HG03460 (cell line): ENCODE measurements at regions not wholly inside any gene's neighbourhood (a gene's known extent, or its start where the extent isn't known, plus 50 kb on each side); places are given as distances from the start of the nearest gene placed in this dataset.
"Not testable (repeated sequence)": the region's sequence is repeated elsewhere in the genome, so short reads cannot be mapped to it uniquely, and the experiment has no call there.

Source experiments
- ATAC-seq: cut with Tn5 transposase; IDR thresholded peaks from one replicate; pipeline ENCODE4 v1.9.1; 2021; ENCODE audit not compliant: unreplicated experiment

GRCh38 chr18:961644-962355 is 57.1 kb downstream of the ADCYAP1 start:
- ATAC-seq = no peak

GRCh38 chr18:963276-963675 is 58.6 kb downstream of the ADCYAP1 start:
- ATAC-seq = no peak

DNA sequence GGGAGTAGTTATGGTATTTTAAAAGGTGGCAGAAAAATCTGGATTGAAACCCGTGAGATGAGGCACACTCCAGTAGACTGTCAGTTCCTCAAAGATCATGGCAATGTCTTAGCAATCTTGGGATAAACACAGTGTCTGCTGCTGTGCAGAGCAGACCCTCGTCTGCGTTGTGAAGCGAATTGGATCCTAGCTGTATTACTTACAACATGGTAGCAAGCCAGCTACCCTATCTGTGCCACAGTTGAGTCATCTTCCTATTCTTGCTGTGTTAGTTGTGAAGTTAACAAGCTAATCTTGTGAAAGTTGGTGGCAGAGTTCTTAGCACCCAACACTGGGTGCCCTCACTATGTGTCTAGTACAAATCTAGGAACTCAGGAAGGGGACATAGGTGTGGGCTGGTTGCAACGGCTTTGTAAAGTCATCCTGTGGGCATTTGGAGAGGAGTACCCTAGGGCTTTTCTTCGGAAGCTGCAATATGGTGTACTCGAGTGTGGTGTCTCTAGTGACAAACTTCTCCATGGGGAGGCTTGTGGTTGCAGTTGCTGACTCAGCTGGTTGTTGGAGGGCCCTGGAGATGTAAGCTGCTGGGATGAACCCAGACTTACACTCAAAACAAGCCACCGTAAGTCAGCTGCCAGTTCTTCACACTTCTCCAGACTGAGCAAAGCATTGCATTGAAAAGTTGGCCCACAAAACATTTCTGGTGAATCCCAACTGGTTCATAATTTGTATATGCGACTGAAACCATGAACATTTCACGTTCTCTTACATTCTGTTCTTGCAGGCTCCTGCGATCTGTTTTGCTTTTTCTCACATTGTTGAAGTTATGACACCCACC is 61.5 kb downstream of the ADCYAP1 start:
- ATAC-seq = no peak

- ATAC-seq = no peak
Observed at GRCh38 chr18:966759-967576, 62.3 kb downstream of the ADCYAP1 start.

DNA sequence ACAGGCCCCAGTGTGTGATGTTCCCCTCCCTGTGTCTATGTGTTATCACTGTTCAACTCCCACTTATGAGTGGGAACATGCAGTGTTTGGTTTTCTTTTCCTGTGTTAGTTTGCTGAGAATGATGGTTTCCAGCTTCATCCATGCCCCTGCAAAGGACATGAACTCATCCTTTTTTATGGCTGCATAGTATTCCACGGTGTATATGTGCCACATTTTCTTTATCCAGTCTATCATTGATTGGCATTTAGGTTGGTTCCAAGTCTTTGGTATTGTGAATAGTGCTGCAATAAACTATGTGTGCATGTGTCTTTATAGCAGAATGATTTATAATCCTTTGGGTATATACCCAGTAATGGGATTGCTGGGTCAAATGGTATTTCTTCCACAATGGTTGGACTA is 64.2 kb downstream of the ADCYAP1 start:
- not testable (repeated sequence) for ATAC-seq

GRCh38 chr18:969311-969710 is 64.6 kb downstream of the ADCYAP1 start:
- ATAC-seq = not testable (repeated sequence)

- ATAC-seq = not testable (repeated sequence)
Observed at GRCh38 chr18:974606-975005, 69.9 kb downstream of the ADCYAP1 start.

GRCh38 chr18:976393-977128 is 71.9 kb downstream of the ADCYAP1 start:
- not testable (repeated sequence) for ATAC-seq

DNA sequence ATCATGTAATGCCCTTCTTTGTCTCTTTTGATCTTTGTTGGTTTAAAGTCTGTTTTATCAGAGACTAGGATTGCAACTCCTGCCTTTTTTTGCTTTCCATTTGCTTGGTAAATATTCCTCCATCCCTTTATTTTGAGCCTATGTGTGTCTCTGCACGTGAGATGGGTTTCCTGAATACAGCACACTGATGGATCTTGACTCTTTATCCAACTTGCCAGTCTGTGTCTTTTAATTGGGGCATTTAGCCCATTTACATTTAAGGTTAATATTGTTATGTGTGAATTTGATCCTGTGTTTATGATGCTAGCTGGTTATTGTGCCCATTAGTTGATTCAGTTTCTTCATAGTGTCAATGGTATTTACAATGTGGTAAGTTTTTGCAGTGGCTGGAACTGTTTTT is 72.7 kb downstream of the ADCYAP1 start:
- ATAC-seq = not testable (repeated sequence)

- ATAC-seq = not testable (repeated sequence)
Observed at GRCh38 chr18:977732-978131, 73.1 kb downstream of the ADCYAP1 start.

GRCh38 chr18:980586-980985 is 75.9 kb downstream of the ADCYAP1 start:
- ATAC-seq = no peak

DNA sequence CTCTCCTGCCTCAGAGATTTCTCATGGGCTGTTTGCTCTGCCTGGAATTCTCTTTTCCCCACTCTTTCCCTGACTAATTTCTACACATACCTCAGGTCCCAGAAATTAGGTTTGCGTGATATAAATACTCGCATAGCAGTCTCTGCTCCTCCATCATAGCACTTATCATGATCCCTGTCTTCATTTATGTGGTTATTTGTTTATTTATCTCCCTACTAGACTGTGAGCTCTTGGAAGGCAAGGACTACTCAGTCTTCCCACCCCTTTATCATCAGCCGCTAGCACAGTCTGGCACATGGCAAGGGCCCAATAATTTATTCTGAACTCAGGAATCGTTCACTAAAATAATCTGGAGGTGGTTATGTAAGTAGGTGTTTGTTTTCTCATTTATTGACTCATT is 79.3 kb downstream of the ADCYAP1 start:
- ATAC-seq = no peak

DNA sequence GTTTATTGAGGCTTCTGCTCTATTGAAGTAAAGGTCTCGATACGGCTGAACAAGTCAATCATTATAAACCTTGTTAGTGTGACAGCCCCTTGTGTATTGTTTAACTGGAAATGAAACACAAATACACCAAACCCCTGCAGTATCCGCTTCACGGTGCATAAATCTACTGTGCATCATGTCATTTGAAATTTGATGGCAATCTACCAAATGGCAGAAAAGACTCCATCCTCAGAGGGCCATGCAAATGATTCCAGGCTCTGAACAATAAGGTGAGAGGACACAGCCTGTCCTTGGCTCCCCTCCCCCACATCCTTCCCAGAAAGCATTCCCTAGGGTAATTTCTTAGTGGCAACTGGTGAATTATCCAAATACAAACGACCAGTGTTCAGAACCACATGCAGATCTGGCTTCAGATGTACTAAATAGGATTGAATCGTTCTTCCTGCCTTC is 80.6 kb downstream of the ADCYAP1 start:
- ATAC-seq = no peak

GRCh38 chr18:986051-986450 is 81.4 kb downstream of the ADCYAP1 start:
- ATAC-seq = no peak

DNA sequence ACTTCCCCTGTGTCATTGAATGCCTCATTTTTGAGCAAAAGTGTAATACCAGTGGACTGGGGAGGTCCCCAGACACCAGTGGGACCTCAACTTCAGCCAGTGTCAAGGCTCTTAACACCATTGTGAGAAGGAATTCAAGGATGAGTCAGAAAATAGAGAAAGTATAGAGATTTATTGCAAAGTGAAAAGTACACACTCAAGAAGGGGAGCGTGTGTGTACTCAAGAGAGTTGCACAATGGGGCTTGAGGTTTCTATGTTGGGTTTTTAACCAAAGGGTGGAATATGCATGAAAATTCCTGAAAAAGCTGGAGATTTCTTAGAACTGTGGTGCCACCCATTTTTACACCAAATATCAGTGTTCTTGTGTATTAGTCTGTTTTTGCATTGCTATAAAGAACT is 81.9 kb downstream of the ADCYAP1 start:
- ATAC-seq = no peak

DNA sequence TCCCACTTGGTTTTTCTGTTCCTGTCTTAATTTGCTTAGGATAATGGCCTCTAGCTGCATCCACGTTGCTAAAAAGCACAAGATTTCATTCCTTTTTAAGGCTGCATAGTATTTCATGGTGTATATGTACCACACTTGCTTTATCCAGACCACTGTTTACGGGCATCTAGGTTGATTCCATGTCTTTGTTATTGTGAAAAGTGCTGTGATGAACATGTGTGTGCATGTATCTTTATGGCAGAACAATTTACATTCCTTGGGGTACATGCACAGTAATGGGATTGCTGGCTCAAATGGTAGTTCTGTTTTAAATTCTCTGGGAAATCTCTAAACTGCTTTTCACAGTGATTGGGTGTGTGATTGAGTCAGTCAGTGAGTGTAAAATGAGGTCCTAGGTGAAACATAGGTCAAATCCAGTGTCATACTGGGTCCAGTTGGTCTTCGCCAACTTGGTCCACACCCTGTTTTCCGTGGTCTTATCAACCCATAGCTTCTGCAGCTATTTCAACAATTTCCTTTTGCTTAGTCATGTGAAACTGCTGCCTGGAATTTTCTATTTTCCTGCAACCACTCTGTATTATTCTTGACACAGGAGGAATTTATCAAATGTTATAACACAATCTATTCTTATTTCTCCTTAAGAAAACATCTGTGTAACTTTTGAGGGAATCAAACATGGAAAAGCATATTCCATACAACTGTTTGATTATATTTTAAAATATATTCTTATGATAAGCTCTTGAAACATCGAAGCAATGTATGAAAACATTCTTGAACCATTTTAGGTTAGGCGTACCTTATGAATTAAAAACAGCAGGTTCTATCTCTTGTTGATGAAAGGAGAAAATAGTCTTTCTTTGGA is 82.9 kb downstream of the ADCYAP1 start:
- ATAC-seq = no peak

DNA sequence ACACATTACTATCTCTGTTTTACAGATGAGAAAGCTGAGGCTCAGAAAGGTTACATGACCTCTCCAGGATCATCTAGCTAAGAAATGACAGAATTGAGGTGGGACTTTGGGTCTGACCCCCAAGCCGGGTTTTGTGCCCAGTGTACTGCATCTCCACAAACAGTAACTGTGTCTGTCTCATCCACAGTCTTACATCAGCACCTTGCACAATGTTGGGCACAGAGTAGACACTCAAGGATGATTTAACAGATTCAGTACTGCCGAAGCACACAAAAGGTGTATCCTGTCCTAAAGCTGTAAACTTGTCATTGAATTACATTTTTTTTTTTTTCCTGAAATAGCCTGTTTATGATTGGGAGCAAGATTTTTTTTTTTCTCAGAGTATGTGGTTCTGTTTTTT is 84.8 kb downstream of the ADCYAP1 start:
- no peak for ATAC-seq

DNA sequence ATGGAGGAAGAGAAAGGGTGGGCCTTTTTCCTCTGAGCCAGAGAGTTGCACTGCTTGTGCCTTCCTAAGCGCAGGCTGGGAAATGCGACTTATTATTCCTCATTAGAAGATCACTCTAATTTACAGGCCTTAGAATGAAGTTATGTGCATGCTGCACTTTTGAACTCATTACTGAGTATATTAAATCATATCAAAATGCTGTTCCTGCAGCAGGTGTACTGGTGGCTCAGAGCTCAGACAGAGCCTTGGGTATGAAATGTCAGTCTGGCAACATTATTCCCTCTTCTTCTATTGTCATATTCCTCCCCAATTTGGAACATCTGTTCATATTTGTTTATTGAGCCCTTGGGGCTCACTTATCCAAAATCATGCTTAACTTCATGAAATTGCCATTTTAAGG is 85.5 kb downstream of the ADCYAP1 start:
- no peak for ATAC-seq

- no peak for ATAC-seq
Observed at GRCh38 chr18:991441-991840, 86.8 kb downstream of the ADCYAP1 start.

GRCh38 chr18:993560-993959 is 88.9 kb downstream of the ADCYAP1 start:
- ATAC-seq = no peak
